DOHH2 (cell line): ENCODE measurements at regions not wholly inside any gene's neighbourhood (a gene's known extent, or its start where the extent isn't known, plus 50 kb on each side); places are given as distances from the start of the nearest gene placed in this dataset.

Source experiments
- EZH2phosphoT487 ChIP-seq: fragments of 200-600 bp; sonication (generic); IDR thresholded peaks from 2 replicates; pipeline ENCODE4 v1.6.1; 2017; ENCODE audit warnings: borderline replicate concordance, mild to moderate bottlenecking, antibody characterized with exemption, low read length, moderate library complexity, mixed read lengths
- TF ChIP-seq, protein P1 (sequence below): fragments of 200-600 bp; sonication (generic); IDR thresholded peaks from one replicate; pipeline ENCODE4 v1.5.1; 2014; ENCODE audit warnings: antibody characterized with exemption, mild to moderate bottlenecking, low read depth, low read length; ENCODE audit not compliant: poor library complexity, severe bottlenecking

- TF ChIP-seq, protein P1, sequence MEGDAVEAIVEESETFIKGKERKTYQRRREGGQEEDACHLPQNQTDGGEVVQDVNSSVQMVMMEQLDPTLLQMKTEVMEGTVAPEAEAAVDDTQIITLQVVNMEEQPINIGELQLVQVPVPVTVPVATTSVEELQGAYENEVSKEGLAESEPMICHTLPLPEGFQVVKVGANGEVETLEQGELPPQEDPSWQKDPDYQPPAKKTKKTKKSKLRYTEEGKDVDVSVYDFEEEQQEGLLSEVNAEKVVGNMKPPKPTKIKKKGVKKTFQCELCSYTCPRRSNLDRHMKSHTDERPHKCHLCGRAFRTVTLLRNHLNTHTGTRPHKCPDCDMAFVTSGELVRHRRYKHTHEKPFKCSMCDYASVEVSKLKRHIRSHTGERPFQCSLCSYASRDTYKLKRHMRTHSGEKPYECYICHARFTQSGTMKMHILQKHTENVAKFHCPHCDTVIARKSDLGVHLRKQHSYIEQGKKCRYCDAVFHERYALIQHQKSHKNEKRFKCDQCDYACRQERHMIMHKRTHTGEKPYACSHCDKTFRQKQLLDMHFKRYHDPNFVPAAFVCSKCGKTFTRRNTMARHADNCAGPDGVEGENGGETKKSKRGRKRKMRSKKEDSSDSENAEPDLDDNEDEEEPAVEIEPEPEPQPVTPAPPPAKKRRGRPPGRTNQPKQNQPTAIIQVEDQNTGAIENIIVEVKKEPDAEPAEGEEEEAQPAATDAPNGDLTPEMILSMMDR: no peak
- no peak for TF ChIP-seq EZH2phosphoT487
Measured at GRCh38 chr11:69935941-69936505, 116.8 kb upstream of the FGF3 start.
